Lower leg skin (tissue), 3 donors: ENCODE measurements at regions not wholly inside any gene's neighbourhood (a gene's known extent, or its start where the extent isn't known, plus 50 kb on each side); places are given as distances from the start of the nearest gene placed in this dataset.

ENCODE experiments used
- CTCF ChIP-seq, 3 donors: fragments of 450-650 bp; IDR thresholded peaks; one replicate each; pipeline ENCODE4 v1.5.1; 2016; ENCODE audit warnings: antibody characterized with exemption in 3 of 3, mild to moderate bottlenecking in 3 of 3, moderate library complexity in 2 of 3
- POLR2A ChIP-seq, 2 donors: fragments of 450-650 bp; IDR thresholded peaks; one replicate each; pipeline ENCODE4 v1.6.1; 2016 to 2017; ENCODE audit warnings: antibody characterized with exemption in 2 of 2, mild to moderate bottlenecking in 1 of 2, moderate library complexity in 1 of 2

- no peak for TF ChIP-seq CTCF (IDR thresholded peaks at IDR 0.05)
- no peak for TF ChIP-seq POLR2A (IDR thresholded peaks at IDR 0.05)
Observed at GRCh38 chr18:41646915-41647620, 308.0 kb upstream of the PIK3C3 start.
